ENCODE measurements at regions not wholly inside any gene's neighbourhood (a gene's known extent, or its start where the extent isn't known, plus 50 kb on each side); places are given as distances from the start of the nearest gene placed in this dataset.

DNA sequence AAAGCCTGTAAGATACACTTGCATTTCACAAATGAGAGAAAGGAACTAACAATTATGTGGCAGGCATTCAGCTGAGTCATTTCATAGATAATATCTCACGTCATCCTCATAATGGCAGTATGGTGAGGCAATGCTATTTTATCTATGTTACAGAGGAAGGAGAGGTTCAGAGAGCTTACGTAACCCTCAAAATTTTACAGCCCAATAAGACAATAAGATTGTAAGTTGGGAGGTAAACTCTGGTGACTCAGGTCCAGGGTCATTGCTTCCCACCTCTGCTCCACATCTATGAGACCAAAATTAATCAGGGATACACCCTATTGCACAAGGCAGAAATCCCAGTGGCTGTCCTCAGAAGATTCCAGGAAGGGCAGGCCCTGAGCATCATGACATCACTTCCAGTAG is 309.7 kb downstream of the NSG2 start (continued):
- TF ChIP-seq, protein P1, sequence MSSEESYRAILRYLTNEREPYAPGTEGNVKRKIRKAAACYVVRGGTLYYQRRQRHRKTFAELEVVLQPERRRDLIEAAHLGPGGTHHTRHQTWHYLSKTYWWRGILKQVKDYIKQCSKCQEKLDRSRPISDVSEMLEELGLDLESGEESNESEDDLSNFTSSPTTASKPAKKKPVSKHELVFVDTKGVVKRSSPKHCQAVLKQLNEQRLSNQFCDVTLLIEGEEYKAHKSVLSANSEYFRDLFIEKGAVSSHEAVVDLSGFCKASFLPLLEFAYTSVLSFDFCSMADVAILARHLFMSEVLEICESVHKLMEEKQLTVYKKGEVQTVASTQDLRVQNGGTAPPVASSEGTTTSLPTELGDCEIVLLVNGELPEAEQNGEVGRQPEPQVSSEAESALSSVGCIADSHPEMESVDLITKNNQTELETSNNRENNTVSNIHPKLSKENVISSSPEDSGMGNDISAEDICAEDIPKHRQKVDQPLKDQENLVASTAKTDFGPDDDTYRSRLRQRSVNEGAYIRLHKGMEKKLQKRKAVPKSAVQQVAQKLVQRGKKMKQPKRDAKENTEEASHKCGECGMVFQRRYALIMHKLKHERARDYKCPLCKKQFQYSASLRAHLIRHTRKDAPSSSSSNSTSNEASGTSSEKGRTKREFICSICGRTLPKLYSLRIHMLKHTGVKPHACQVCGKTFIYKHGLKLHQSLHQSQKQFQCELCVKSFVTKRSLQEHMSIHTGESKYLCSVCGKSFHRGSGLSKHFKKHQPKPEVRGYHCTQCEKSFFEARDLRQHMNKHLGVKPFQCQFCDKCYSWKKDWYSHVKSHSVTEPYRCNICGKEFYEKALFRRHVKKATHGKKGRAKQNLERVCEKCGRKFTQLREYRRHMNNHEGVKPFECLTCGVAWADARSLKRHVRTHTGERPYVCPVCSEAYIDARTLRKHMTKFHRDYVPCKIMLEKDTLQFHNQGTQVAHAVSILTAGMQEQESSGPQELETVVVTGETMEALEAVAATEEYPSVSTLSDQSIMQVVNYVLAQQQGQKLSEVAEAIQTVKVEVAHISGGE (CRISPR knock-in tag; IDR thresholded peaks at IDR 0.05): no peak

DNA sequence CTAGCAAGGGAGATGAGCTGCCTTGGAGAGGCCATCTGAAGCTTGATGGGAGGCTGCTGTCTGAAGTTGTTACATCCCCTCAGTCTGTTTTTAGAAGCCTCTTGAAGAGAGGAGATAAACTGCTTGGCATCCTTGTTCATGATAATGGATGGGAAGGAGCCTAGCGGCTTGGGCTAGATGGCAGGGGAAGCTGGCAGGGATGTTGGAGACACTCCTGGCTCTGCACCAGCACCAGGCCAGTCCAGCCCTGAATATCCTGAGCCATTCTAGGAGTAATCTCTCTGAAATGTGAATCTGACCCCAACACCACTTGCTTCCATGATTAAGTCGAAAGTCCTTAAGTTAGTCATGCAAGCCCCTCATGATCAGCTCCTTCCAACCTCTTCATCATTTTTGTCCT is 310.5 kb downstream of the NSG2 start:
- POLR2A ChIA-PET: no interaction called here
- RAD21 ChIA-PET (ENCODE audit: unreplicated experiment): no interaction called here
- WGBS (ENCODE audit: insufficient coverage, insufficient replicate concordance, low lambda C conversion rate, missing lambda C conversion rate): 50% methylated on average over 2 of the region's 2 CpGs
- no peak for ATAC-seq
- Histone ChIP-seq H3K27me3 (replicated peaks in 1 of 2; ENCODE audit: control insufficient read depth in 2 of 2, insufficient read depth in 2 of 2, low read length in 1 of 2) (no peaks in the 10 kb centered on the region; a peak in 1 of 4 replicates), H4K20me1 (ENCODE audit: control insufficient read depth, insufficient read depth) (no peaks in the 10 kb centered on the region), H3K9me3 (replicated peaks; ENCODE audit: control insufficient read depth, insufficient read depth, low read length) (no peaks in the 10 kb centered on the region), H3K36me3 (ENCODE audit: control insufficient read depth in 2 of 2, insufficient read depth in 2 of 2, low read length in 1 of 2) (no peaks in the 10 kb centered on the region), H3K9ac (ENCODE audit: control insufficient read depth, insufficient read depth, low read length) (no peak overlapping the region), H3K4me3 (no peak overlapping the region), H3K4me1 (ENCODE audit: control insufficient read depth, insufficient read depth, low read length) (no peaks in the 10 kb centered on the region), H3K27ac (ENCODE audit: control insufficient read depth, insufficient read depth) (no peak overlapping the region), H3K79me2 (ENCODE audit: control insufficient read depth, insufficient read depth, low read length) (no peaks in the 10 kb centered on the region), H3K4me2 (ENCODE audit: control insufficient read depth, insufficient read depth) (no peak overlapping the region), H2AFZ (ENCODE audit: control insufficient read depth, low read depth, low read length) (no peak overlapping the region)
- BruUV-seq (replicated peaks): no TSS peak
- in situ Hi-C loops (cut with MboI): no loop called here
- DNase-seq (ENCODE audit: low read depth, low spot score): no peak
- CTCF ChIA-PET: no interaction called here
- intact Hi-C loops (cut with micrococcal nuclease; ENCODE audit: unreplicated experiment): no loop called here
- no peak for FAIRE-seq
- SMC1A ChIA-PET (ENCODE audit: uncharacterized antibody, unreplicated experiment): interaction anchor here (1.4 kb wide), 1 partner anchor 15 kb away, joined by 3 read pairs; no protein-coding TSS in a partner anchor
- TF ChIP-seq SMAD1 (IDR thresholded peaks at IDR 0.05; ENCODE audit: low read depth, partially characterized antibody) (no peak), FOS (IDR thresholded peaks at IDR 0.05; ENCODE audit: borderline replicate concordance, extremely low read depth, insufficient read length) (no peak), IKZF2 (IDR thresholded peaks at IDR 0.05) (no peak), STAT1 (conservative IDR thresholded peaks at IDR 0.05) (no peak), NR2C1 (IDR thresholded peaks at IDR 0.05) (no peak), NRF1 (conservative IDR thresholded peaks at IDR 0.05; ENCODE audit: low read depth, low read length) (no peak), TCF12 (IDR thresholded peaks at IDR 0.05; ENCODE audit: low read depth, low read length) (no peak), CHD1 (IDR thresholded peaks at IDR 0.05; ENCODE audit: low read depth, low read length) (no peak), RAD51 (IDR thresholded peaks at IDR 0.05) (no peak), E2F8 (IDR thresholded peaks at IDR 0.05; ENCODE audit: low read depth, partially characterized antibody) (no peak)
- TF ChIP-seq, protein P2, sequence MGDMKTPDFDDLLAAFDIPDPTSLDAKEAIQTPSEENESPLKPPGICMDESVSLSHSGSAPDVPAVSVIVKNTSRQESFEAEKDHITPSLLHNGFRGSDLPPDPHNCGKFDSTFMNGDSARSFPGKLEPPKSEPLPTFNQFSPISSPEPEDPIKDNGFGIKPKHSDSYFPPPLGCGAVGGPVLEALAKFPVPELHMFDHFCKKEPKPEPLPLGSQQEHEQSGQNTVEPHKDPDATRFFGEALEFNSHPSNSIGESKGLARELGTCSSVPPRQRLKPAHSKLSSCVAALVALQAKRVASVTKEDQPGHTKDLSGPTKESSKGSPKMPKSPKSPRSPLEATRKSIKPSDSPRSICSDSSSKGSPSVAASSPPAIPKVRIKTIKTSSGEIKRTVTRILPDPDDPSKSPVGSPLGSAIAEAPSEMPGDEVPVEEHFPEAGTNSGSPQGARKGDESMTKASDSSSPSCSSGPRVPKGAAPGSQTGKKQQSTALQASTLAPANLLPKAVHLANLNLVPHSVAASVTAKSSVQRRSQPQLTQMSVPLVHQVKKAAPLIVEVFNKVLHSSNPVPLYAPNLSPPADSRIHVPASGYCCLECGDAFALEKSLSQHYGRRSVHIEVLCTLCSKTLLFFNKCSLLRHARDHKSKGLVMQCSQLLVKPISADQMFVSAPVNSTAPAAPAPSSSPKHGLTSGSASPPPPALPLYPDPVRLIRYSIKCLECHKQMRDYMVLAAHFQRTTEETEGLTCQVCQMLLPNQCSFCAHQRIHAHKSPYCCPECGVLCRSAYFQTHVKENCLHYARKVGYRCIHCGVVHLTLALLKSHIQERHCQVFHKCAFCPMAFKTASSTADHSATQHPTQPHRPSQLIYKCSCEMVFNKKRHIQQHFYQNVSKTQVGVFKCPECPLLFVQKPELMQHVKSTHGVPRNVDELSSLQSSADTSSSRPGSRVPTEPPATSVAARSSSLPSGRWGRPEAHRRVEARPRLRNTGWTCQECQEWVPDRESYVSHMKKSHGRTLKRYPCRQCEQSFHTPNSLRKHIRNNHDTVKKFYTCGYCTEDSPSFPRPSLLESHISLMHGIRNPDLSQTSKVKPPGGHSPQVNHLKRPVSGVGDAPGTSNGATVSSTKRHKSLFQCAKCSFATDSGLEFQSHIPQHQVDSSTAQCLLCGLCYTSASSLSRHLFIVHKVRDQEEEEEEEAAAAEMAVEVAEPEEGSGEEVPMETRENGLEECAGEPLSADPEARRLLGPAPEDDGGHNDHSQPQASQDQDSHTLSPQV (IDR thresholded peaks at IDR 0.05): no peak

Data from GM12878 (cell line).